Loucy (cell line): ENCODE measurements at regions not wholly inside any gene's neighbourhood (a gene's known extent, or its start where the extent isn't known, plus 50 kb on each side); places are given as distances from the start of the nearest gene placed in this dataset.

ENCODE experiments used
- H2AFZ ChIP-seq: fragments of 200-600 bp; sonication (generic); 2 replicates; pipeline ENCODE4 v1.6.0; 2016; ENCODE audit warnings: antibody characterized with exemption, mild to moderate bottlenecking, low read length, moderate library complexity
- H3F3A ChIP-seq: fragments of 200-600 bp; 2 replicates; pipeline ENCODE4 v1.6.0; 2016; ENCODE audit warnings: antibody characterized with exemption, low read depth, mild to moderate bottlenecking
- H3K27me3 ChIP-seq: fragments of 200-600 bp; sonication (generic); 2 replicates; pipeline ENCODE4 v1.6.1; 2014; ENCODE audit warnings: low read length, mild to moderate bottlenecking; ENCODE audit not compliant: insufficient read depth, poor library complexity, severe bottlenecking
- H3K36me3 ChIP-seq: fragments of 200-600 bp; sonication (generic); 2 replicates; pipeline ENCODE4 v1.6.1; 2016; ENCODE audit warnings: low read length; ENCODE audit not compliant: insufficient read depth
- H3K4me1 ChIP-seq: fragments of 200-600 bp; sonication (generic); 2 replicates; pipeline ENCODE4 v1.5.1; 2014; ENCODE audit warnings: low read length, mild to moderate bottlenecking; ENCODE audit not compliant: insufficient read depth, poor library complexity, severe bottlenecking
- H3K4me2 ChIP-seq: fragments of 200-600 bp; sonication (generic); 2 replicates; pipeline ENCODE4 v1.6.0; 2014; ENCODE audit warnings: antibody characterized with exemption, low read length, low read depth, mild to moderate bottlenecking; ENCODE audit not compliant: poor library complexity, severe bottlenecking
- H3K4me3 ChIP-seq: fragments of 200-600 bp; sonication (generic); 2 replicates; pipeline ENCODE4 v1.5.1; 2014; ENCODE audit warnings: low read length, mild to moderate bottlenecking, mixed read lengths; ENCODE audit not compliant: poor library complexity, severe bottlenecking
- H3K79me2 ChIP-seq: fragments of 200-600 bp; sonication (generic); 2 replicates; pipeline ENCODE4 v1.6.1; 2014; ENCODE audit warnings: low read length; ENCODE audit not compliant: insufficient read depth
- H3K9ac ChIP-seq: fragments of 200-600 bp; sonication (generic); 2 replicates; pipeline ENCODE4 v1.6.0; 2014; ENCODE audit warnings: mild to moderate bottlenecking, low read depth, low read length, moderate library complexity; ENCODE audit not compliant: poor library complexity, severe bottlenecking
- H3K9me2 ChIP-seq: fragments of 200-600 bp; sonication (generic); replicated peaks from 2 replicates; pipeline ENCODE4 v1.6.1; 2016; ENCODE audit warnings: low read depth, low read length, mixed read lengths
- H3K9me3 ChIP-seq: fragments of 200-600 bp; sonication (generic); 2 replicates; pipeline ENCODE4 v1.6.1; 2014; ENCODE audit warnings: mild to moderate bottlenecking, antibody characterized with exemption, low read length, low read depth; ENCODE audit not compliant: insufficient read depth
- H4K20me1 ChIP-seq: fragments of 200-600 bp; sonication (generic); 2 replicates; pipeline ENCODE4 v1.6.0; 2014; ENCODE audit warnings: antibody characterized with exemption, low read length, mild to moderate bottlenecking; ENCODE audit not compliant: insufficient read depth, poor library complexity, severe bottlenecking
- CTCF ChIP-seq: fragments of 200-600 bp; sonication (generic); conservative IDR thresholded peaks from 2 replicates; pipeline ENCODE4 v1.5.1; 2014; ENCODE audit warnings: mild to moderate bottlenecking, antibody characterized with exemption, low read length
- EZH2phosphoT487 ChIP-seq: fragments of 200-600 bp; IDR thresholded peaks from 2 replicates; pipeline ENCODE4 v1.6.1; 2018; ENCODE audit warnings: antibody characterized with exemption, mild to moderate bottlenecking, moderate library complexity, borderline replicate concordance

- Histone ChIP-seq H3K4me3 (no peak overlapping the region), H3F3A (no peaks in the 10 kb centered on the region), H3K4me2 (no peak overlapping the region), H3K36me3 (no peaks in the 10 kb centered on the region), H4K20me1 (no peaks in the 10 kb centered on the region), H3K27me3 (no peaks in the 10 kb centered on the region), H3K9me3 (no peaks in the 10 kb centered on the region), H3K9me2 (no peaks in the 10 kb centered on the region), H3K79me2 (no peaks in the 10 kb centered on the region), H2AFZ (no peak overlapping the region), H3K4me1 (peaks cover 17% of the 10 kb centered on the region), H3K9ac (no peak overlapping the region)
- TF ChIP-seq CTCF, result no peak
Observed at GRCh38 chr1:60859111-60859510, 223.2 kb upstream of the NFIA start.

GRCh38 chr1:60857851-60858250 lies 224.5 kb upstream of the NFIA start:
- Histone ChIP-seq H3K36me3 (no peaks in the 10 kb centered on the region), H3K27me3 (no peaks in the 10 kb centered on the region), H3K9me2 (no peaks in the 10 kb centered on the region), H3K9ac (no peak overlapping the region), H3K4me1 (peaks cover 8% of the 10 kb centered on the region), H3K9me3 (no peaks in the 10 kb centered on the region), H4K20me1 (no peaks in the 10 kb centered on the region), H2AFZ (no peak overlapping the region), H3K4me3 (no peak overlapping the region), H3K79me2 (no peaks in the 10 kb centered on the region), H3K4me2 (no peak overlapping the region), H3F3A (no peaks in the 10 kb centered on the region)
- no peak for TF ChIP-seq CTCF
- no peak for TF ChIP-seq EZH2phosphoT487

GRCh38 chr1:60850084-60850483 lies 232.3 kb upstream of the NFIA start:
- Histone ChIP-seq H3F3A (no peaks in the 10 kb centered on the region), H3K4me1 (peaks cover 15% of the 10 kb centered on the region), H3K4me3 (no peak overlapping the region), H4K20me1 (no peaks in the 10 kb centered on the region), H3K36me3 (no peaks in the 10 kb centered on the region), H3K9me3 (0 out of 2 replicates have a peak, but pooled peaks cover 11% of the 10 kb centered on the region), H2AFZ (no peak overlapping the region), H3K4me2 (no peak overlapping the region), H3K27me3 (no peaks in the 10 kb centered on the region), H3K79me2 (no peaks in the 10 kb centered on the region), H3K9ac (no peak overlapping the region), H3K9me2 (no peaks in the 10 kb centered on the region)
- TF ChIP-seq CTCF (no peak), EZH2phosphoT487 (no peak)
